HCT116 (cell line): ENCODE measurements at regions not wholly inside any gene's neighbourhood (a gene's known extent, or its start where the extent isn't known, plus 50 kb on each side); places are given as distances from the start of the nearest gene placed in this dataset.

Experiments
- ATAC-seq: fragments of 200-7000 bp; cut with Tn5 transposase; 2 replicates; pipeline ENCODE4 v1.9.1; 2020; ENCODE audit warnings: mild to moderate bottlenecking, moderate library complexity
- BruUV-seq: library from RNA; stranded (reverse); fragments of 400-500 nt; replicated peaks from 2 replicates; lab custom pipeline; 2021; lab: Mats Ljungman, UMichigan
- CTCF ChIA-PET: fragments of 300-600 bp; sonication (Branson Sonifier 250); formaldehyde crosslinking; loops from one replicate; lab custom pipeline; 2021; ENCODE audit warnings: antibody characterized with exemption; lab: Charles Lee
- POLR2A ChIA-PET: fragments of 300-600, 350-600 bp; sonication (Branson Sonifier 250); formaldehyde crosslinking; loops from one replicate; lab custom pipeline; 2021; ENCODE audit warnings: antibody characterized with exemption; lab: Charles Lee
- RAD21 ChIA-PET, 2 experiments: fragments of 300-600 bp; sonication (Branson Sonifier 250); formaldehyde crosslinking; loops; one replicate each; lab custom pipeline; 2023; ENCODE audit warnings: low total read pairs in 2 of 2; ENCODE audit not compliant: uncharacterized antibody in 2 of 2, unreplicated experiment in 2 of 2, low non-redundant PET in 1 of 2; lab: Charles Lee
- DNase-seq: peaks from one replicate; pipeline ENCODE4 v3.0.0-alpha.2; 2010; ENCODE audit warnings: low read depth, low spot score
- H2AFZ ChIP-seq: fragments of 200-600 bp; shearing (Covaris generic), sonication (generic); 2 replicates; pipeline ENCODE4 v1.6.1; 2017; ENCODE audit warnings: low read depth, mixed run types, mixed read lengths, antibody characterized with exemption, low read length; ENCODE audit not compliant: poor library complexity, severe bottlenecking
- H3K27ac ChIP-seq: 2 replicates; pipeline ENCODE4 v1.5.1; 2012; ENCODE audit warnings: low read depth, low read length
- H3K27me3 ChIP-seq: fragments of 200-600 bp; sonication (generic); 2 replicates; pipeline ENCODE4 v1.6.1; 2016; ENCODE audit warnings: mixed run types, low read length, mixed read lengths; ENCODE audit not compliant: insufficient read depth
- H3K36me3 ChIP-seq, 2 experiments: fragments of 200-500 bp in 1 of 2; fragments of 200-600 bp in 1 of 2; sonication (Bioruptor generic) in 1 of 2; sonication (generic) in 1 of 2; 2 replicates each; pipeline versions ENCODE4 v1.5.1 to v1.6.1; 2014 to 2016; ENCODE audit warnings: low read length in 2 of 2, inconsistent platforms in 1 of 2, mixed read lengths in 1 of 2, mixed run types in 1 of 2; ENCODE audit not compliant: insufficient read depth in 2 of 2, control insufficient read depth in 1 of 2
- H3K4me1 ChIP-seq, 2 experiments: fragments of 200-600 bp in 1 of 2; sonication (generic) in 1 of 2; 2 replicates each; pipeline versions ENCODE4 v1.5.1 to v1.6.1; 2012 to 2017; ENCODE audit warnings: low read length in 2 of 2, inconsistent platforms in 1 of 2, mild to moderate bottlenecking in 1 of 2, mixed read lengths in 1 of 2, mixed run types in 1 of 2, moderate library complexity in 1 of 2; ENCODE audit not compliant: insufficient read depth in 2 of 2, control insufficient read depth in 1 of 2
- H3K4me2 ChIP-seq: fragments of 200-600 bp; sonication (generic); 2 replicates; pipeline ENCODE4 v1.6.1; 2017; ENCODE audit warnings: mixed run types, low read length, mixed read lengths
- H3K4me3 ChIP-seq, 2 experiments: fragments of 200-600 bp in 1 of 2; sonication (generic) in 1 of 2; replicated peaks in 1 of 2; 2 replicates each; pipeline ENCODE4 v1.5.1; 2011 to 2016; ENCODE audit warnings: low read length in 2 of 2, control low read depth in 1 of 2, low read depth in 1 of 2, mild to moderate bottlenecking in 1 of 2, mixed read lengths in 1 of 2, mixed run types in 1 of 2
- H3K79me2 ChIP-seq: fragments of 200-600 bp; sonication (generic); 2 replicates; pipeline ENCODE4 v1.6.1; 2017; ENCODE audit warnings: mild to moderate bottlenecking, mixed run types, low read length, moderate library complexity, mixed read lengths; ENCODE audit not compliant: insufficient read depth
- H3K9ac ChIP-seq: fragments of 200-600 bp; sonication (generic); 2 replicates; pipeline ENCODE4 v1.6.1; 2016; ENCODE audit warnings: low read length, mixed read lengths
- H3K9me2 ChIP-seq: fragments of 200-600 bp; sonication (generic), shearing (Covaris generic); 2 replicates; pipeline ENCODE4 v1.6.1; 2017; ENCODE audit warnings: mixed run types, mild to moderate bottlenecking, moderate library complexity; ENCODE audit not compliant: insufficient read depth
- H3K9me3 ChIP-seq, 2 experiments: fragments of 200-500 bp in 1 of 2; fragments of 200-600 bp in 1 of 2; sonication (Bioruptor generic) in 1 of 2; sonication (generic) in 1 of 2; 2 replicates each; pipeline ENCODE4 v1.6.1; 2014 to 2017; ENCODE audit warnings: low read length in 2 of 2, mixed read lengths in 2 of 2, inconsistent platforms in 1 of 2, low read depth in 1 of 2, mild to moderate bottlenecking in 1 of 2, mixed run types in 1 of 2, moderate library complexity in 1 of 2; ENCODE audit not compliant: control insufficient read depth in 1 of 2, insufficient read depth in 1 of 2
- H4K20me1 ChIP-seq: fragments of 200-600 bp; sonication (generic), shearing (Covaris generic); 2 replicates; pipeline ENCODE4 v1.6.1; 2017; ENCODE audit warnings: mixed run types, mild to moderate bottlenecking, moderate library complexity; ENCODE audit not compliant: insufficient read depth
- CEBPB ChIP-seq: IDR thresholded peaks from 2 replicates; pipeline ENCODE4 v1.6.1; 2012; ENCODE audit warnings: low read depth
- CTCF ChIP-seq, 3 experiments: fragments of 200-600 bp in 1 of 3; sonication (generic) in 1 of 3; IDR thresholded peaks in 2 of 3; conservative IDR thresholded peaks in 1 of 3; 2 replicates each; pipeline ENCODE4 v1.5.1; 2012 to 2017; ENCODE audit warnings: low read depth in 2 of 3, low read length in 2 of 3, antibody characterized with exemption in 1 of 3, borderline replicate concordance in 1 of 3, control low read depth in 1 of 3, mild to moderate bottlenecking in 1 of 3, mixed read lengths in 1 of 3, mixed run types in 1 of 3, moderate library complexity in 1 of 3; ENCODE audit not compliant: insufficient read depth in 1 of 3
- ELF1 ChIP-seq: IDR thresholded peaks from 2 replicates; pipeline ENCODE4 v1.6.1; 2012; ENCODE audit warnings: low read depth, borderline replicate concordance
- FOSL1 ChIP-seq: IDR thresholded peaks from 2 replicates; pipeline ENCODE4 v1.6.1; 2012; ENCODE audit warnings: low read depth
- JUND ChIP-seq: IDR thresholded peaks from 2 replicates; pipeline ENCODE4 v1.6.1; 2012
- RAD21 ChIP-seq: IDR thresholded peaks from 2 replicates; pipeline ENCODE4 v1.6.1; 2012; ENCODE audit warnings: low read depth, mild to moderate bottlenecking
- TCF7L2 ChIP-seq: IDR thresholded peaks from 2 replicates; pipeline ENCODE4 v1.7.0; 2011; ENCODE audit warnings: borderline replicate concordance, inconsistent platforms; ENCODE audit not compliant: insufficient read depth, insufficient read length; ENCODE audit errors: extremely low read depth
- YY1 ChIP-seq: IDR thresholded peaks from 2 replicates; pipeline ENCODE4 v1.6.1; 2011; ENCODE audit warnings: low read length, low read depth, moderate library complexity, mild to moderate bottlenecking; ENCODE audit not compliant: insufficient replicate concordance; ENCODE audit errors: extremely low read depth
- intact Hi-C: fragments of 100-400 bp; cut with micrococcal nuclease; formaldehyde crosslinking; loops from 2 replicates; pipeline ENCODE4 v1.10.0; 2022

- H2AFZ ChIP-seq, result no peak overlapping the region
- POLR2A ChIA-PET, result no interaction called here
- H3K4me3 ChIP-seq, result no peak overlapping the region
- TF ChIP-seq FOSL1, result no peak
- TF ChIP-seq CEBPB, result no peak
- TF ChIP-seq ELF1, result no peak
- no peak for TF ChIP-seq CTCF (IDR thresholded peaks at IDR 0.05 in 2 of 3, conservative IDR thresholded peaks at IDR 0.05 in 1 of 3; ENCODE audit: borderline replicate concordance in 1 of 3, insufficient read depth in 1 of 3, low read depth in 2 of 3, low read length in 2 of 3)
- TF ChIP-seq RAD21, result no peak
- no peak for TF ChIP-seq YY1
- no peak for TF ChIP-seq TCF7L2
- TF ChIP-seq JUND, result no peak
- TF ChIP-seq, all 23 proteins: peak for 0
- peaks cover 0 to 8% of the 10 kb centered on the region in 2 experiments; a peak in 1 of 4 replicates for H3K4me1 ChIP-seq
- no peak overlapping the region for H3K9ac ChIP-seq
- no peaks in the 10 kb centered on the region for H3K36me3 ChIP-seq
- intact Hi-C loops, result no loop called here
- no peak for ATAC-seq
- no peak overlapping the region for H3K27ac ChIP-seq
- BruUV-seq, result no TSS peak
- no peaks in the 10 kb centered on the region for H3K27me3 ChIP-seq
- ChIA-PET CTCF (no interaction called here), RAD21 (no interaction called here)
- no peak overlapping the region for H3K4me2 ChIP-seq
- H4K20me1 ChIP-seq, result no peaks in the 10 kb centered on the region
- no peak for DNase-seq
- H3K9me3 ChIP-seq, result no peaks in the 10 kb centered on the region
- H3K79me2 ChIP-seq, result no peaks in the 10 kb centered on the region
- no peaks in the 10 kb centered on the region for H3K9me2 ChIP-seq
Measured at GRCh38 chr6:142635130-142635529, 309.8 kb downstream of the HIVEP2 start.
